ENCODE measurements at regions not wholly inside any gene's neighbourhood (a gene's known extent, or its start where the extent isn't known, plus 50 kb on each side); places are given as distances from the start of the nearest gene placed in this dataset.

- in situ Hi-C loops (cut with MboI; ENCODE audit: low sequenced_read_pairs, unreplicated experiment) = no loop called here
- TF ChIP-seq, protein P1, sequence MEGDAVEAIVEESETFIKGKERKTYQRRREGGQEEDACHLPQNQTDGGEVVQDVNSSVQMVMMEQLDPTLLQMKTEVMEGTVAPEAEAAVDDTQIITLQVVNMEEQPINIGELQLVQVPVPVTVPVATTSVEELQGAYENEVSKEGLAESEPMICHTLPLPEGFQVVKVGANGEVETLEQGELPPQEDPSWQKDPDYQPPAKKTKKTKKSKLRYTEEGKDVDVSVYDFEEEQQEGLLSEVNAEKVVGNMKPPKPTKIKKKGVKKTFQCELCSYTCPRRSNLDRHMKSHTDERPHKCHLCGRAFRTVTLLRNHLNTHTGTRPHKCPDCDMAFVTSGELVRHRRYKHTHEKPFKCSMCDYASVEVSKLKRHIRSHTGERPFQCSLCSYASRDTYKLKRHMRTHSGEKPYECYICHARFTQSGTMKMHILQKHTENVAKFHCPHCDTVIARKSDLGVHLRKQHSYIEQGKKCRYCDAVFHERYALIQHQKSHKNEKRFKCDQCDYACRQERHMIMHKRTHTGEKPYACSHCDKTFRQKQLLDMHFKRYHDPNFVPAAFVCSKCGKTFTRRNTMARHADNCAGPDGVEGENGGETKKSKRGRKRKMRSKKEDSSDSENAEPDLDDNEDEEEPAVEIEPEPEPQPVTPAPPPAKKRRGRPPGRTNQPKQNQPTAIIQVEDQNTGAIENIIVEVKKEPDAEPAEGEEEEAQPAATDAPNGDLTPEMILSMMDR (IDR thresholded peaks at IDR 0.05; ENCODE audit: borderline replicate concordance, control extremely low read depth, extremely low read depth, insufficient read depth, missing control alignments) = no peak
- no peak for DNase-seq (ENCODE audit: low spot score)
These were observed 398.9 kb downstream of the ACTL7B start for GRCh38 chr9:108456903-108457302.

- in situ Hi-C loops (cut with MboI; ENCODE audit: low sequenced_read_pairs, unreplicated experiment) = no loop called here
- DNase-seq (ENCODE audit: low spot score) = no peak
- TF ChIP-seq, protein P1 (IDR thresholded peaks at IDR 0.05; ENCODE audit: borderline replicate concordance, control extremely low read depth, extremely low read depth, insufficient read depth, missing control alignments) = no peak
These were observed 410.2 kb downstream of the ACTL7B start for GRCh38 chr9:108445431-108446071.

GRCh38 chr9:108444400-108445358, 411.1 kb downstream of the ACTL7B start:
- TF ChIP-seq, protein P1 (IDR thresholded peaks at IDR 0.05; ENCODE audit: borderline replicate concordance, control extremely low read depth, extremely low read depth, insufficient read depth, missing control alignments) = no peak
- no peak for DNase-seq (ENCODE audit: low spot score)
- in situ Hi-C loops (cut with MboI; ENCODE audit: low sequenced_read_pairs, unreplicated experiment) = no loop called here

GRCh38 chr9:108443741-108444140, 412.0 kb downstream of the ACTL7B start:
- in situ Hi-C loops (cut with MboI; ENCODE audit: low sequenced_read_pairs, unreplicated experiment) = no loop called here
- no peak for DNase-seq (ENCODE audit: low spot score)
- TF ChIP-seq, protein P1 (IDR thresholded peaks at IDR 0.05; ENCODE audit: borderline replicate concordance, control extremely low read depth, extremely low read depth, insufficient read depth, missing control alignments) = no peak

DNA sequence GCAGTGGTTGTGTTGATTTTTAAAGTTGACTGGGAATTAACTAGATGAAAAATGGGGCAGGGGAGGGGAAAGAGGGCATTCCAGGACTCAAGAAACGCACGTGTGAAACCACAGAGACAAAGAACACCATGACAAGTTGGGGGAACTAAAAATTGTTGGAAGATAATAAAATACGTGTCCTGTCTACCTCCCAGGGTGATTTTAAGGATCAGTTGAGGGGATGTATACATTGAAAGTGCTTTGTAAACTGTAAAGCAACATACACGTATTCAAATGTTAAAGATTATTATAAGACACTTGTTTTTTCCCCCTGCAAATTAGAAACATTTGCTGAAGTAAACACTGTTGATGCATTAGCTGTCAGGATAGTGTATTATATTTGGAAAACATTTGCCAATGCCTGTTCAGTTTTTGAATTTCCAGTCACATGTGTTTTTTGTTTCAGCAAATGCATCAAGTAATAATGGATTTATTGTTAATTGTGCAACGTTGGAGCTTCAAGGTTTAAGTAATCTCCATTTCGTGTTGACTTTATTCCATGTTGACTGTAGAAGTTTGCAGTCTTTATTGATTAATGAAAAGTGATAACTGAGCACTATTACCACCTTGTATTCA, 412.7 kb downstream of the ACTL7B start:
- no peak for DNase-seq (ENCODE audit: low spot score)
- in situ Hi-C loops (cut with MboI; ENCODE audit: low sequenced_read_pairs, unreplicated experiment) = no loop called here
- TF ChIP-seq, protein P1 (IDR thresholded peaks at IDR 0.05; ENCODE audit: borderline replicate concordance, control extremely low read depth, extremely low read depth, insufficient read depth, missing control alignments) = no peak

- DNase-seq (ENCODE audit: low spot score) = no peak
- TF ChIP-seq, protein P1 (IDR thresholded peaks at IDR 0.05; ENCODE audit: borderline replicate concordance, control extremely low read depth, extremely low read depth, insufficient read depth, missing control alignments) = no peak
- in situ Hi-C loops (cut with MboI; ENCODE audit: low sequenced_read_pairs, unreplicated experiment) = no loop called here
These were observed 413.2 kb downstream of the ACTL7B start for GRCh38 chr9:108442627-108443018.
